AG10803 (cell line): ENCODE measurements at regions not wholly inside any gene's neighbourhood (a gene's known extent, or its start where the extent isn't known, plus 50 kb on each side); places are given as distances from the start of the nearest gene placed in this dataset.

Source experiments
- DNase-seq: peaks from one replicate; pipeline ENCODE4 v3.0.0; 2010; ENCODE audit warnings: low read depth
- H3K4me3 ChIP-seq: 2 replicates; pipeline ENCODE4 v1.5.1; 2011; ENCODE audit warnings: mild to moderate bottlenecking, low read length, control low read depth
- TF ChIP-seq, protein P1 (sequence below): conservative IDR thresholded peaks from 2 replicates; pipeline ENCODE4 v1.5.1; 2011; ENCODE audit warnings: mild to moderate bottlenecking, low read length, control low read depth, inconsistent platforms

DNA sequence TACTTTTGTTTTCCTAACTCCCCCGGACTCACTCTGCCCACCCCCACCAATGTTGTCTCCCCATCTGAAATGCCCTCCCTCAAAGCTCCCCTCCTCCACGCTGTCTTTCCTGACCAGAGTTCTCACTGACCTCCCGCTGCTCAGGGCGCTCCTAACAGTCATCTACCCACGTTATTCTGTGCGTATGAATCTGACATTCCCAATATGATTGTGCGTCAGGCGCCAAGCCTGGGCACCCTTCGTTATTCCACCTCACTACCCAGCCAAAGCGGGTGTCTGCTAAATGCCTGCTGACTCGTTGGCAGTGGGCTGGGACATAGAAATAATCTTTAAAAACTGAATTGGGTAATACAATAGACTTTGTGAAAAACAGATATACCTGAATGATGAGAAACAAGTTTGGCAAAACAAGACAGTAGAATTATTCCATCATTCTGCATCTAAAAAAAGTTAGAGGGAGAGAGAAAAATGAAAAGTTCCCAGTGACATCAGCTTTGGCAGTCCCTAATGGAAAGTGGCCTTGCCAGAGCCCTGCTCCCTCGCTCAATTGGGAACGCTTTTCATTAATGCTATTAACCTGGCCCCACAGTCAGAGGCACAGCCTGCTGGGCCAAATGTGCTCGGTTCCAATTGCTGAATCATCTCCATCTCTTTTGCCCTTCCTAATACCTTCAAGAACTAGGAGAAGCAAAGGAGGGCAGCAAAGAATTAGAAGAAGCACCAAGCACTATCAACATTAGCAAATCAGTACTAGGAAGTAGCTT is 74.0 kb upstream of the PLXNC1 start:
- H3K4me3 ChIP-seq: no peak overlapping the region
- DNase-seq: peak; percentile 15
- TF ChIP-seq, protein P1, sequence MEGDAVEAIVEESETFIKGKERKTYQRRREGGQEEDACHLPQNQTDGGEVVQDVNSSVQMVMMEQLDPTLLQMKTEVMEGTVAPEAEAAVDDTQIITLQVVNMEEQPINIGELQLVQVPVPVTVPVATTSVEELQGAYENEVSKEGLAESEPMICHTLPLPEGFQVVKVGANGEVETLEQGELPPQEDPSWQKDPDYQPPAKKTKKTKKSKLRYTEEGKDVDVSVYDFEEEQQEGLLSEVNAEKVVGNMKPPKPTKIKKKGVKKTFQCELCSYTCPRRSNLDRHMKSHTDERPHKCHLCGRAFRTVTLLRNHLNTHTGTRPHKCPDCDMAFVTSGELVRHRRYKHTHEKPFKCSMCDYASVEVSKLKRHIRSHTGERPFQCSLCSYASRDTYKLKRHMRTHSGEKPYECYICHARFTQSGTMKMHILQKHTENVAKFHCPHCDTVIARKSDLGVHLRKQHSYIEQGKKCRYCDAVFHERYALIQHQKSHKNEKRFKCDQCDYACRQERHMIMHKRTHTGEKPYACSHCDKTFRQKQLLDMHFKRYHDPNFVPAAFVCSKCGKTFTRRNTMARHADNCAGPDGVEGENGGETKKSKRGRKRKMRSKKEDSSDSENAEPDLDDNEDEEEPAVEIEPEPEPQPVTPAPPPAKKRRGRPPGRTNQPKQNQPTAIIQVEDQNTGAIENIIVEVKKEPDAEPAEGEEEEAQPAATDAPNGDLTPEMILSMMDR: no peak

DNA sequence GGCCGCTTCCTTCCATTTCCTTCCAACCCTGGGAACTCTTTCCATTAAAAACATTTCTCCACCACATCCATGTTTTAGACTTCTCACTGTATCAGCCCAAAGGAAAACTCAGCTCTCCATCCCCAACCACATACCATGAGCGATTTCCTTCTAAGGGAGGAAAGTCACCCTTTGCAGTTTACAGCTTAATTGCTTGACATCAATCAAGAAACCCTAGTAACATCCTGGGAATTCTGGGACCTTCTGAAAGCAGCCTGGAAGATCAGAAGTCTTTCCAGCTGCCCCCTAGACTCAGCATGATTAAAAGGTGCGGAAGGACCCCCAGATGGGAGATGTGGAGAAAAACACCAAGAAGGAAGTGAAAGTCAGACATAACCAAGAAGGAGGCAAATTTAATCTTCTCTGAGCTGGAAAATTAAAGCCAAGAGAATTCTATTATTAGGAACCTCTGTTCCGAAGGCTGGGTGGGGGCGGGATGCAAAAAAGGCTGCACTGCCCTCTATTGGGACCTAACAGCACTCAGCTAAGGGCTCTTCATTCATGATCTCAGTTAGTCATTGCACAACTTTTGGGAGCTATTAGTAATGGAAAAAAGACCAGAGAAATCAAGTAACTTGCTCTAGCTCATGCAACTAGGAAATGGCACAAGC is 73.3 kb upstream of the PLXNC1 start:
- TF ChIP-seq, protein P1: peak; percentile 83
- DNase-seq: peak; percentile 91
- no peak overlapping the region for H3K4me3 ChIP-seq

DNA sequence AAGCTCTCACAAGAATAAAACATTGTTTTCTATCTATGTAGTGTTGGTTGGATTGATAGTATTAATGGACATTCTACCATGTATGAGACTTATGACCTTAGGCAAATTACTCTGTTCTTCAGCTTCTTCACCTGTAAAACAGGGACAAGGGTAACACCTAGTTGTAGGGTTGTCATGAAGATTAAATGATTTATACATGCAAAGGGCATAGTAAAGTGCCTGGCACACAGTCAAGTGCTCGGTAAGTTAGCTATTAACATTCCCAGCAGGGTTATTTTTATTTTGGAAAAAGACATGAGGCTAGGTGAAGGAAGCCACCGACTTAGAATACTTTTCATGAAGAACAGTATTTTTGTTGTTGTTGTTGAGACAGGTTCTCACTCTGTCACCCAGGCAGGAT is 71.2 kb upstream of the PLXNC1 start:
- TF ChIP-seq, protein P1: no peak
- DNase-seq: no peak
- H3K4me3 ChIP-seq: no peak overlapping the region

DNA sequence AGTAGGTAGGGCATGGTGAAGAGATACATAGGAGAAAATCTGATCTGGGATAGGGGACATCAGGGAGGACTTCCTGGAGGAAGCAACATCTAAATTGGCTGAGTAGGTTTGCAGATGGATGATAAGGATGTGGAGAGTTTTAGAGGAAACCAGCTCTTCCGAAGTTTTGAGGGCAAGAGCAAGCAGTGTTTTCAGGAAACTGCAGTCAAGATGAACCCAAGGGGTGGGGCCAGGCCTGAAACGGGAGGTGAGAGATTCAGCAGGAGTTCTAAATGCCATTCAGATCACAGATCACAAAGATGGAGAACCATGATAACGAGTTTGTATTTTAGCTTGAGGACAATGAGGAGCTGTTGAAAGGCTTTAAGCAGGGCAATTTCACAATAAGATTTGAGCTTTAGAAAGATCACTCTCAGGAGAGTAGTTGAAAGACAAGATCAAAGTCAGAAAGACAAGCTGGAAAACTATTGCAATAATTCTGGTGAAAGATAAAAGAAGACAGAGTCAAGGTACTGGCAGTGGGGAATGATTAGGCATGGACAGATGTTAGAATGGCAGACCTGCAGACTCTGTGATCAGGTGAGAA is 70.1 kb upstream of the PLXNC1 start:
- DNase-seq: no peak
- TF ChIP-seq, protein P1: no peak
- H3K4me3 ChIP-seq: no peak overlapping the region

DNA sequence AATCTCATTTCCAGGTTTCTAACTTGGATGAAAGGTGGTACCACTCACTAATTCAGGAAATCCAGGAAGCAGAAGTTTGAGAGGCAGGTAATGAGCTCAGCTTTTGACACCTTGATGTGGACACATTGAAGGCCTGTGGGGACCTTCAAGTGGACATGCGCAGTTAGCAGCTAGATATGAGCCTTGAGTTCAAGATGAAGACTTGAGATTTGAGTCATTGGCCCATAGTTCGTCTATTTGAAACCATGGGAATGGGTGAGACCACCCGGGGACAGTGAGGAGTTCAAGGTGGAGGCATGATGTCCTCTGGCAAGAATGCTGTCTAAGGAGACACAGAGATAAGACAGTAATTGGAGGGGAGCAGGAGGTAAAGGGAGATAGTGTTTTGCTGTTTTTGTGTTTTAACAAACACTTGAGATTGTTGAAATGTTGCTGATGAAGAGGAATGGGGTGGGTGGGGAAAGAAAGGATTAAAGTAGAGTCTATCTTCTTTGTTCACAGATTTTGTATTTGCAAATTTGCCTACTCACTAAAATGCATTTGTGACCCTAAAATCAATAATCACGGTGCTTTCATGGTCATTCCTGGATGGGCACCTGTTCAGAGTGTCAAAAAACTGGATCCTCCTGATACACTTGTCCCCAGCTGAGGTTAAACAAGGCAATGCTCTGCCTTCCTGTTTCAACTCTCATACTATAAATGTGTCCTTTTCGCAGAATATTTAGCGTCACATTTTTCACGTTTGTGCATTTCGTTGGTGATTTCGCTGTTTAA is 69.5 kb upstream of the PLXNC1 start:
- no peak overlapping the region for H3K4me3 ChIP-seq
- TF ChIP-seq, protein P1: no peak
- DNase-seq: no peak

DNA sequence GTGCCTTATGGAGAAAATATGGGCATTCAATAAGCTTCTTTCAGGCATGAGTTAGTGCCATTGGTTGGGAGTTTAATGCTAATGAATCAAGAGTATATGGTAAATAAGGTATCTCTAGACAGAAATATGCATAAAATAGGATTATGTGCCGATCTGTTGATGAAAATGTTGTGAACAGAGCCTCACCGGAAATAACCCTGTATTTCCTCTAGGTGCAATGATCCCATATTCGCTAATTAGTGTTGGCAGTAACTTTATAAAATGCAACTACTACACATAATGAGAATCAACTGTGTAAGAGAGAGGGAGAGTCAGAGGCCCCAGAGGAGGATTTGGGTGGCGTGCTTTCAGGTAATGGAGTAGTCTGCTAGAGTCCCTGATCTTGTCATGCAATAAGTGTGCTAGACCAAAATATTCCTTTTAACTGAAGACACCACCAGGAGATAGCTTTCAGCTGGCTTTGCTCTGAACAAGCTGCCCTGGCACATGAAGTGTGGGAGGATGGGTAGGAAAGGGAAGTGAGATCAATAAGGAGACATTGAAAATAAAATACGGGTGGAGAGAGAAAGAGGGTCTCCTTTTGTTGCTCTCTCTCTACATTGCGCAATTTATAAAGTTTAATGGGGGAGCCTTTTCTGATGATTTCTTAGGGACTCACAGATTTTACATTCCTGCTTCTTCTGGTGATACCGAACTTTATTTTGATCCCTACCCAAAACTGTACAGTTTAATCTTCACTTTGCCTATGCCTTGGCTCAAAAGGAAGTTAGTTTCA is 68.6 kb upstream of the PLXNC1 start:
- no peak for DNase-seq

More for the DNA sequence above, 68.6 kb upstream of the PLXNC1 start:
- TF ChIP-seq, protein P1: no peak
- H3K4me3 ChIP-seq: no peak overlapping the region
